HCT116 (cell line): ENCODE measurements at regions not wholly inside any gene's neighbourhood (a gene's known extent, or its start where the extent isn't known, plus 50 kb on each side); places are given as distances from the start of the nearest gene placed in this dataset.

Experiments used
- CTCF ChIP-seq, 3 experiments: fragments of 200-600 bp in 1 of 3; sonication (generic) in 1 of 3; IDR thresholded peaks in 2 of 3; conservative IDR thresholded peaks in 1 of 3; 2 replicates each; pipeline ENCODE4 v1.5.1; 2012 to 2017; ENCODE audit warnings: low read depth in 2 of 3, low read length in 2 of 3, antibody characterized with exemption in 1 of 3, borderline replicate concordance in 1 of 3, control low read depth in 1 of 3, mild to moderate bottlenecking in 1 of 3, mixed read lengths in 1 of 3, mixed run types in 1 of 3, moderate library complexity in 1 of 3; ENCODE audit not compliant: insufficient read depth in 1 of 3
- EGR1 ChIP-seq: IDR thresholded peaks from 2 replicates; pipeline ENCODE4 v1.6.1; 2012; ENCODE audit warnings: low read depth
- POLR2A ChIP-seq: IDR thresholded peaks from 2 replicates; pipeline ENCODE4 v1.7.0; 2011; ENCODE audit warnings: borderline replicate concordance; ENCODE audit not compliant: insufficient read depth, insufficient read length; ENCODE audit errors: extremely low read depth
- POLR2AphosphoS5 ChIP-seq: IDR thresholded peaks from 2 replicates; pipeline ENCODE4 v1.6.1; 2011; ENCODE audit warnings: mild to moderate bottlenecking, low read depth, low read length, moderate library complexity
- ZBTB33 ChIP-seq: IDR thresholded peaks from 2 replicates; pipeline ENCODE4 v1.6.1; 2011; ENCODE audit warnings: mild to moderate bottlenecking, low read length, moderate library complexity; ENCODE audit not compliant: insufficient replicate concordance; ENCODE audit errors: extremely low read depth

GRCh38 chr6:4210629-4211419, 75.4 kb upstream of the ECI2 start:
- TF ChIP-seq CTCF (IDR thresholded peaks at IDR 0.05 in 2 of 3, conservative IDR thresholded peaks at IDR 0.05 in 1 of 3; ENCODE audit: borderline replicate concordance in 1 of 3, insufficient read depth in 1 of 3, low read depth in 2 of 3, low read length in 2 of 3) (peak; percentile 50 to 82 (median 77); a peak in 5 of 6 replicates), EGR1 (no peak), ZBTB33 (no peak), POLR2A (no peak), POLR2AphosphoS5 (no peak)
